AG09309 (cell line): ENCODE measurements at regions not wholly inside any gene's neighbourhood (a gene's known extent, or its start where the extent isn't known, plus 50 kb on each side); places are given as distances from the start of the nearest gene placed in this dataset.

Source experiments
- DNase-seq: peaks from one replicate; pipeline ENCODE4 v3.0.0-alpha.2; 2010; ENCODE audit warnings: low read depth
- H3K4me3 ChIP-seq: 2 replicates; pipeline ENCODE4 v1.5.1; 2011; ENCODE audit warnings: mild to moderate bottlenecking, low read depth, low read length, moderate library complexity; ENCODE audit not compliant: control insufficient read depth
- CTCF ChIP-seq: IDR thresholded peaks from 2 replicates; pipeline ENCODE4 v1.5.1; 2011; ENCODE audit warnings: mild to moderate bottlenecking, low read depth, low read length, inconsistent platforms; ENCODE audit not compliant: insufficient read depth, control insufficient read depth; ENCODE audit errors: missing control alignments

- H3K4me3 ChIP-seq, result no peak overlapping the region
- DNase-seq, result no peak
Observed at GRCh38 chr20:53752971-53753879, 159.6 kb upstream of the ZNF217 start.

GRCh38 chr20:53752583-53752970 lies 158.9 kb upstream of the ZNF217 start:
- H3K4me3 ChIP-seq, result no peak overlapping the region
- DNase-seq, result no peak
- no peak for TF ChIP-seq CTCF

More at GRCh38 chr20:53752971-53753879, 159.6 kb upstream of the ZNF217 start:
- no peak for TF ChIP-seq CTCF

GRCh38 chr20:53751620-53752318 lies 158.1 kb upstream of the ZNF217 start:
- no peak overlapping the region for H3K4me3 ChIP-seq
- TF ChIP-seq CTCF, result no peak
- no peak for DNase-seq

GRCh38 chr20:53750827-53751619 lies 157.4 kb upstream of the ZNF217 start:
- peak; percentile 87 for DNase-seq
- H3K4me3 ChIP-seq, result no peak overlapping the region
- peak; percentile 7 for TF ChIP-seq CTCF

- H3K4me3 ChIP-seq, result no peak overlapping the region
- TF ChIP-seq CTCF, result no peak
- no peak for DNase-seq
Observed at GRCh38 chr20:53749499-53749898, 155.9 kb upstream of the ZNF217 start.

- no peak overlapping the region for H3K4me3 ChIP-seq
- TF ChIP-seq CTCF, result no peak
- no peak for DNase-seq
Observed at GRCh38 chr20:53748821-53749421, 155.3 kb upstream of the ZNF217 start.
